A549 (cell line): ENCODE measurements at regions not wholly inside any gene's neighbourhood (a gene's known extent, or its start where the extent isn't known, plus 50 kb on each side); places are given as distances from the start of the nearest gene placed in this dataset.

ENCODE experiments used
- ATAC-seq, 2 experiments: fragments of 200-7000 bp in 1 of 2; fragments of >200 bp in 1 of 2; cut with Nextera tagmentation in 1 of 2; cut with Tn5 transposase in 1 of 2; 3 replicates each; pipeline versions ENCODE4 v1.8.0 to v1.9.1; 2018 to 2020; ENCODE audit warnings: mild to moderate bottlenecking in 1 of 2, moderate library complexity in 1 of 2
- CTCF ChIA-PET: fragments of 300-600 bp; sonication (Branson Sonifier 250); formaldehyde crosslinking; extraction: SDS; loops from one replicate; lab custom pipeline; 2021; ENCODE audit warnings: antibody characterized with exemption, inconsistent platforms; lab: Yijun Ruan, JAX
- POLR2A ChIA-PET: fragments of 350-600 bp; formaldehyde crosslinking; extraction: SDS; loops from one replicate; lab custom pipeline; 2021; ENCODE audit warnings: antibody characterized with exemption, inconsistent platforms; lab: Yijun Ruan, JAX
- DNase-seq, 2 experiments: peaks; one replicate each; pipeline versions ENCODE4 v3.0.0 to v3.0.0-alpha.2; 2011 to 2016; ENCODE audit warnings: low read depth in 1 of 2, low spot score in 1 of 2
- FAIRE-seq: peaks from 2 replicates; lab custom pipeline; 2011; peaks lifted over from hg19 to GRCh38; lab: Jason Lieb, UNC
- H3K27ac ChIP-seq, 2 experiments: fragments of >200 bp; sonication (Bioruptor Twin); formaldehyde crosslinking; 3 replicates each; pipeline ENCODE4 v1.5.1; 2016 to 2017
- H3K4me1 ChIP-seq: fragments of >200 bp; sonication (Bioruptor Twin); formaldehyde crosslinking; 3 replicates; pipeline ENCODE4 v1.6.1; 2016
- H3K4me2 ChIP-seq: fragments of >200 bp; sonication (Bioruptor Twin); formaldehyde crosslinking; 3 replicates; pipeline ENCODE4 v1.6.1; 2016
- H3K4me3 ChIP-seq: fragments of >200 bp; sonication (Bioruptor Twin); formaldehyde crosslinking; 3 replicates; pipeline ENCODE4 v1.5.1; 2016
- H3K9me3 ChIP-seq: fragments of >200 bp; sonication (Bioruptor Twin); formaldehyde crosslinking; 3 replicates; pipeline ENCODE4 v1.6.1; 2016
- CBX2 ChIP-seq: fragments of 200-600 bp; sonication (generic); IDR thresholded peaks from 2 replicates; pipeline ENCODE4 v1.6.1; 2016; ENCODE audit warnings: low read depth, mild to moderate bottlenecking, borderline replicate concordance
- ESRRA ChIP-seq: fragments of 150-350 bp; IDR thresholded peaks from 2 replicates; pipeline ENCODE4 v1.6.1; 2014; ENCODE audit warnings: mild to moderate bottlenecking, low read length, borderline replicate concordance
- FOXS1 ChIP-seq: fragments of 250-450 bp; sonication (Bioruptor Pico); IDR thresholded peaks from 2 replicates; pipeline ENCODE4 v1.5.0; 2020; ENCODE audit warnings: mild to moderate bottlenecking, moderate library complexity
- GATA3 ChIP-seq: IDR thresholded peaks from 2 replicates; pipeline ENCODE4 v1.6.1; 2012; ENCODE audit warnings: borderline replicate concordance
- HEYL ChIP-seq: fragments of 250-450 bp; sonication (Bioruptor Pico); IDR thresholded peaks from 2 replicates; pipeline ENCODE4 v1.8.0; 2021; ENCODE audit warnings: mild to moderate bottlenecking, moderate library complexity
- HOXA7 ChIP-seq: fragments of 250-450 bp; sonication (Bioruptor Pico); IDR thresholded peaks from 2 replicates; pipeline ENCODE4 v1.5.0; 2020; ENCODE audit warnings: mild to moderate bottlenecking, moderate library complexity
- HOXB5 ChIP-seq: fragments of 250-450 bp; sonication (Bioruptor Pico); IDR thresholded peaks from 2 replicates; pipeline ENCODE4 v1.5.0; 2020; ENCODE audit warnings: mild to moderate bottlenecking, moderate library complexity
- KDM1A ChIP-seq: fragments of 200-600 bp; sonication (generic); IDR thresholded peaks from 2 replicates; pipeline ENCODE4 v1.6.1; 2016; ENCODE audit warnings: low read depth, mild to moderate bottlenecking
- MAFK ChIP-seq: fragments of 450-650 bp; IDR thresholded peaks from 2 replicates; pipeline ENCODE4 v1.6.1; 2014; ENCODE audit not compliant: partially characterized antibody
- NR3C1 ChIP-seq: fragments of >200 bp; sonication (Bioruptor Twin); formaldehyde crosslinking; IDR thresholded peaks from 3 replicates; pipeline ENCODE4 v1.6.1; 2017
- POLR2A ChIP-seq: IDR thresholded peaks from 2 replicates; pipeline ENCODE4 v1.6.1; 2012; ENCODE audit warnings: mild to moderate bottlenecking, low read length
- RAD21 ChIP-seq, 2 experiments: fragments of >200 bp in 1 of 2; sonication (Bioruptor Twin) in 1 of 2; formaldehyde crosslinking in 1 of 2; IDR thresholded peaks in 1 of 2; conservative IDR thresholded peaks in 1 of 2; 2 replicates in 1 of 2; 3 replicates in 1 of 2; pipeline ENCODE4 v1.6.1; 2012 to 2018; ENCODE audit warnings: inconsistent platforms in 1 of 2
- RARB ChIP-seq: fragments of 250-450 bp; sonication (Bioruptor Pico); IDR thresholded peaks from 2 replicates; pipeline ENCODE4 v1.8.0; 2021; ENCODE audit warnings: mild to moderate bottlenecking, moderate library complexity
- RCOR1 ChIP-seq: fragments of 150-350 bp; IDR thresholded peaks from 2 replicates; pipeline ENCODE4 v1.6.1; 2014; ENCODE audit warnings: antibody characterized with exemption, low read length, low read depth
- SREBF2 ChIP-seq: fragments of 450-650 bp; IDR thresholded peaks from 2 replicates; pipeline ENCODE4 v1.6.1; 2014; ENCODE audit warnings: mild to moderate bottlenecking, moderate library complexity
- TP53 ChIP-seq: fragments of 250-450 bp; sonication (Bioruptor Pico); IDR thresholded peaks from 2 replicates; pipeline ENCODE4 v1.5.0; 2021; ENCODE audit warnings: mild to moderate bottlenecking, moderate library complexity
- ZC3H11A ChIP-seq: fragments of 450-650 bp; IDR thresholded peaks from 2 replicates; pipeline ENCODE4 v1.6.1; 2014; ENCODE audit warnings: antibody characterized with exemption, mild to moderate bottlenecking
- ZFP36 ChIP-seq: fragments of 450-650 bp; IDR thresholded peaks from 2 replicates; pipeline ENCODE4 v1.6.1; 2014; ENCODE audit warnings: borderline replicate concordance; ENCODE audit not compliant: partially characterized antibody
- WGBS: methylation state at CpG from one replicate; pipeline ENCODE4 v1.1.6; 2017; ENCODE audit errors: missing lambda C conversion rate; 5-methylcytosine and 5-hydroxymethylcytosine counted together
- TF ChIP-seq, protein P1 (sequence below): IDR thresholded peaks from 2 replicates; pipeline ENCODE4 v1.6.1; 2012
- TF ChIP-seq, protein P2 (sequence below): fragments of >200 bp; sonication (Bioruptor Twin); formaldehyde crosslinking; IDR thresholded peaks from 3 replicates; pipeline ENCODE4 v1.5.1; 2016
- TF ChIP-seq, protein P3 (sequence below): fragments of 450-650 bp; IDR thresholded peaks from 2 replicates; pipeline ENCODE4 v1.6.1; 2014; ENCODE audit warnings: antibody characterized with exemption
- TF ChIP-seq, protein P4 (sequence below): fragments of >200 bp; sonication (Bioruptor Twin); formaldehyde crosslinking; IDR thresholded peaks from 2 replicates; pipeline ENCODE4 v1.6.1; 2016
- TF ChIP-seq, protein P5 (sequence below): fragments of 250-450 bp; sonication (Bioruptor Pico); IDR thresholded peaks from 2 replicates; pipeline ENCODE4 v1.5.0; 2020; ENCODE audit warnings: low read depth, mild to moderate bottlenecking, moderate library complexity
- TF ChIP-seq, protein P6 (sequence below): IDR thresholded peaks from 2 replicates; pipeline ENCODE4 v1.6.1; 2012
- TF ChIP-seq, protein P7 (sequence below): fragments of >200 bp; sonication (Bioruptor Twin); formaldehyde crosslinking; IDR thresholded peaks from 3 replicates; pipeline ENCODE4 v1.6.1; 2016

DNA sequence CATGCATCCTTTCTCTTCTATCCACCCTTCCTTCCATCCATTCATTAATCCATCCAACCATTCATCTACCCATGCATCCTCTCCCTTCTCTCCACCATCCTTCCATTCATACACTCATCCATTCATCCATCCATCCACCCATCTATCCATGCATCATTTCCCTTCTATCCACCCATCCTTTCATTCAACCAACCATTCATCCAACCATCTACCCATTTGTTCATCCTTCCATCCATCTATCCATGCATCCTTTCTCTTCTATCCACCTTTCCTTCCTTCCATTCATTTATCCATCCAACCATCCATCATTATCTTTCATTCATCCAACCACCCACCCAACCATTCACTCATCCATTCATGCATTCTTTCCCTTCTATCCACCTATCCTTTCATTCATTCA is 188.4 kb downstream of the NPHP4 start (continued):
- TF ChIP-seq RARB (CRISPR knock-in tag) (no peak), RAD21 (conservative IDR thresholded peaks at IDR 0.05 in 1 of 2, IDR thresholded peaks at IDR 0.05 in 1 of 2) (no peak), ZC3H11A (no peak), ESRRA (no peak), POLR2A (no peak), CBX2 (no peak), MAFK (no peak)
- TF ChIP-seq, protein P1, sequence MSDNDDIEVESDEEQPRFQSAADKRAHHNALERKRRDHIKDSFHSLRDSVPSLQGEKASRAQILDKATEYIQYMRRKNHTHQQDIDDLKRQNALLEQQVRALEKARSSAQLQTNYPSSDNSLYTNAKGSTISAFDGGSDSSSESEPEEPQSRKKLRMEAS = no peak
- TF ChIP-seq, protein P2, sequence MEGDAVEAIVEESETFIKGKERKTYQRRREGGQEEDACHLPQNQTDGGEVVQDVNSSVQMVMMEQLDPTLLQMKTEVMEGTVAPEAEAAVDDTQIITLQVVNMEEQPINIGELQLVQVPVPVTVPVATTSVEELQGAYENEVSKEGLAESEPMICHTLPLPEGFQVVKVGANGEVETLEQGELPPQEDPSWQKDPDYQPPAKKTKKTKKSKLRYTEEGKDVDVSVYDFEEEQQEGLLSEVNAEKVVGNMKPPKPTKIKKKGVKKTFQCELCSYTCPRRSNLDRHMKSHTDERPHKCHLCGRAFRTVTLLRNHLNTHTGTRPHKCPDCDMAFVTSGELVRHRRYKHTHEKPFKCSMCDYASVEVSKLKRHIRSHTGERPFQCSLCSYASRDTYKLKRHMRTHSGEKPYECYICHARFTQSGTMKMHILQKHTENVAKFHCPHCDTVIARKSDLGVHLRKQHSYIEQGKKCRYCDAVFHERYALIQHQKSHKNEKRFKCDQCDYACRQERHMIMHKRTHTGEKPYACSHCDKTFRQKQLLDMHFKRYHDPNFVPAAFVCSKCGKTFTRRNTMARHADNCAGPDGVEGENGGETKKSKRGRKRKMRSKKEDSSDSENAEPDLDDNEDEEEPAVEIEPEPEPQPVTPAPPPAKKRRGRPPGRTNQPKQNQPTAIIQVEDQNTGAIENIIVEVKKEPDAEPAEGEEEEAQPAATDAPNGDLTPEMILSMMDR = no peak
- TF ChIP-seq, protein P3, sequence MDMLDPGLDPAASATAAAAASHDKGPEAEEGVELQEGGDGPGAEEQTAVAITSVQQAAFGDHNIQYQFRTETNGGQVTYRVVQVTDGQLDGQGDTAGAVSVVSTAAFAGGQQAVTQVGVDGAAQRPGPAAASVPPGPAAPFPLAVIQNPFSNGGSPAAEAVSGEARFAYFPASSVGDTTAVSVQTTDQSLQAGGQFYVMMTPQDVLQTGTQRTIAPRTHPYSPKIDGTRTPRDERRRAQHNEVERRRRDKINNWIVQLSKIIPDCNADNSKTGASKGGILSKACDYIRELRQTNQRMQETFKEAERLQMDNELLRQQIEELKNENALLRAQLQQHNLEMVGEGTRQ = no peak
- TF ChIP-seq, protein P4, sequence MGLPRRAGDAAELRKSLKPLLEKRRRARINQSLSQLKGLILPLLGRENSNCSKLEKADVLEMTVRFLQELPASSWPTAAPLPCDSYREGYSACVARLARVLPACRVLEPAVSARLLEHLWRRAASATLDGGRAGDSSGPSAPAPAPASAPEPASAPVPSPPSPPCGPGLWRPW = no peak

DNA sequence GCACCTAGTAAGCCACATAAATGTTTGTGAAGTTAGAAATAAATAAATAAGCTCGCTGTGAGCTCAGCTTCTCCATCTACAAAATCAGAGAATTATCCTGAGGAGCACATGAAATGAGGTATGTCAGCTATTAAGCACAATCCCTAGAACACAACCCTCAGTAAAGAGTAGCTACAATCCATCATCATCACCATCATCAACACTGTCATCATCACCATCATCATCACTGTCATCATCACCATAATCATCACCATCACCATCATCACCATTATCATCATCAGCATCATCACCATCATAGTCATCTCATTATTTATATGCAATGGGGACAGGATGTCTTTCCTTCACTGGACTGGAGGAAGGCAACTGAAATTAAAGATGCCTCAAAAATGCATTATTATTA is 189.6 kb downstream of the NPHP4 start:
- WGBS = 7% methylated on average over 1 of the region's 1 CpG
- DNase-seq (no peak), ATAC-seq (no peak), FAIRE-seq (no peak)
- Histone ChIP-seq H3K4me2 (no peak overlapping the region), H3K4me1 (no peaks in the 10 kb centered on the region), H3K27ac (no peak overlapping the region), H3K9me3 (no peaks in the 10 kb centered on the region), H3K4me3 (no peak overlapping the region)
- TF ChIP-seq RAD21 (conservative IDR thresholded peaks at IDR 0.05 in 1 of 2, IDR thresholded peaks at IDR 0.05 in 1 of 2) (no peak), FOXS1 (no peak), HOXA7 (CRISPR knock-in tag) (no peak), GATA3 (no peak), ZFP36 (no peak), KDM1A (no peak), TP53 (CRISPR knock-in tag) (no peak), HOXB5 (CRISPR knock-in tag) (no peak), CBX2 (no peak), HEYL (CRISPR knock-in tag) (no peak), POLR2A (no peak), SREBF2 (no peak), ZC3H11A (no peak), NR3C1 (no peak), RCOR1 (no peak)
- TF ChIP-seq, protein P5, sequence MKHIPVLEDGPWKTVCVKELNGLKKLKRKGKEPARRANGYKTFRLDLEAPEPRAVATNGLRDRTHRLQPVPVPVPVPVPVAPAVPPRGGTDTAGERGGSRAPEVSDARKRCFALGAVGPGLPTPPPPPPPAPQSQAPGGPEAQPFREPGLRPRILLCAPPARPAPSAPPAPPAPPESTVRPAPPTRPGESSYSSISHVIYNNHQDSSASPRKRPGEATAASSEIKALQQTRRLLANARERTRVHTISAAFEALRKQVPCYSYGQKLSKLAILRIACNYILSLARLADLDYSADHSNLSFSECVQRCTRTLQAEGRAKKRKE (CRISPR knock-in tag) = no peak
- TF ChIP-seq, protein P6, sequence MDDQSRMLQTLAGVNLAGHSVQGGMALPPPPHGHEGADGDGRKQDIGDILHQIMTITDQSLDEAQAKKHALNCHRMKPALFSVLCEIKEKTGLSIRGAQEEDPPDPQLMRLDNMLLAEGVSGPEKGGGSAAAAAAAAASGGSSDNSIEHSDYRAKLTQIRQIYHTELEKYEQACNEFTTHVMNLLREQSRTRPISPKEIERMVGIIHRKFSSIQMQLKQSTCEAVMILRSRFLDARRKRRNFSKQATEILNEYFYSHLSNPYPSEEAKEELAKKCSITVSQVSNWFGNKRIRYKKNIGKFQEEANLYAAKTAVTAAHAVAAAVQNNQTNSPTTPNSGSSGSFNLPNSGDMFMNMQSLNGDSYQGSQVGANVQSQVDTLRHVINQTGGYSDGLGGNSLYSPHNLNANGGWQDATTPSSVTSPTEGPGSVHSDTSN = no peak
- TF ChIP-seq, protein P7, sequence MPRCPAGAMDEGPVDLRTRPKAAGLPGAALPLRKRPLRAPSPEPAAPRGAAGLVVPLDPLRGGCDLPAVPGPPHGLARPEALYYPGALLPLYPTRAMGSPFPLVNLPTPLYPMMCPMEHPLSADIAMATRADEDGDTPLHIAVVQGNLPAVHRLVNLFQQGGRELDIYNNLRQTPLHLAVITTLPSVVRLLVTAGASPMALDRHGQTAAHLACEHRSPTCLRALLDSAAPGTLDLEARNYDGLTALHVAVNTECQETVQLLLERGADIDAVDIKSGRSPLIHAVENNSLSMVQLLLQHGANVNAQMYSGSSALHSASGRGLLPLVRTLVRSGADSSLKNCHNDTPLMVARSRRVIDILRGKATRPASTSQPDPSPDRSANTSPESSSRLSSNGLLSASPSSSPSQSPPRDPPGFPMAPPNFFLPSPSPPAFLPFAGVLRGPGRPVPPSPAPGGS = no peak
- TF ChIP-seq, protein P2 = no peak
- POLR2A ChIA-PET = no interaction called here
- CTCF ChIA-PET = interaction anchor here (1.2 kb wide), 1 partner anchor 57 kb away, joined by 3 read pairs; no protein-coding TSS in a partner anchor
